HG03571 (cell line): ENCODE measurements at regions not wholly inside any gene's neighbourhood (a gene's known extent, or its start where the extent isn't known, plus 50 kb on each side); places are given as distances from the start of the nearest gene placed in this dataset.
"Not testable (repeated sequence)": the region's sequence is repeated elsewhere in the genome, so short reads cannot be mapped to it uniquely, and the experiment has no call there.

Source experiments
- ATAC-seq: cut with Tn5 transposase; IDR thresholded peaks from one replicate; pipeline ENCODE4 v1.9.1; 2021; ENCODE audit not compliant: unreplicated experiment

GRCh38 chr6:166846446-166847142 lies 109.8 kb downstream of the RNASET2 start:
- ATAC-seq, result not testable (repeated sequence)

- no peak for ATAC-seq
Observed at GRCh38 chr6:166842607-166843006, 113.7 kb downstream of the RNASET2 start.

- no peak for ATAC-seq
Observed at GRCh38 chr6:166841216-166841615, 115.1 kb downstream of the RNASET2 start.

- ATAC-seq, result no peak
Observed at GRCh38 chr6:166839569-166839968, 116.8 kb downstream of the RNASET2 start.

- ATAC-seq, result no peak
Observed at GRCh38 chr6:166838987-166839386, 117.4 kb downstream of the RNASET2 start.

- no peak for ATAC-seq
Observed at GRCh38 chr6:166836785-166837718, 119.3 kb downstream of the RNASET2 start.

- ATAC-seq, result no peak
Observed at GRCh38 chr6:166834049-166834448, 122.3 kb downstream of the RNASET2 start.

GRCh38 chr6:166830891-166831363 lies 125.4 kb downstream of the RNASET2 start:
- peak; percentile 14 for ATAC-seq

GRCh38 chr6:166830185-166830890 lies 126.0 kb downstream of the RNASET2 start:
- ATAC-seq, result peak; percentile 92

- no peak for ATAC-seq
Observed at GRCh38 chr6:166826264-166826663, 130.1 kb downstream of the RNASET2 start.

- no peak for ATAC-seq
Observed at GRCh38 chr6:166825553-166826145, 130.7 kb downstream of the RNASET2 start.

GRCh38 chr6:166824880-166825250 lies 131.5 kb downstream of the RNASET2 start:
- no peak for ATAC-seq

GRCh38 chr6:166824146-166824879 lies 132.0 kb downstream of the RNASET2 start:
- no peak for ATAC-seq

GRCh38 chr6:166822609-166823008 lies 133.7 kb downstream of the RNASET2 start:
- no peak for ATAC-seq

- ATAC-seq, result no peak
Observed at GRCh38 chr6:166820483-166820882, 135.9 kb downstream of the RNASET2 start.

- ATAC-seq, result no peak
Observed at GRCh38 chr6:166820070-166820469, 136.3 kb downstream of the RNASET2 start.

GRCh38 chr6:166815629-166816028 lies 140.7 kb downstream of the RNASET2 start:
- no peak for ATAC-seq

- ATAC-seq, result no peak
Observed at GRCh38 chr6:166814390-166814789, 142.0 kb downstream of the RNASET2 start.

GRCh38 chr6:166813461-166813860 lies 142.9 kb downstream of the RNASET2 start:
- ATAC-seq, result no peak

GRCh38 chr6:166810864-166811263 lies 145.5 kb downstream of the RNASET2 start:
- ATAC-seq, result no peak
